ENCODE measurements at regions not wholly inside any gene's neighbourhood (a gene's known extent, or its start where the extent isn't known, plus 50 kb on each side); places are given as distances from the start of the nearest gene placed in this dataset.

- DNase-seq (ENCODE audit: low read depth in 2 of 3, low spot score in 1 of 3) = no peak
Observed at GRCh38 chr2:861655-862354, 88.8 kb upstream of the SNTG2 start.

GRCh38 chr2:860259-860855 is 90.3 kb upstream of the SNTG2 start:
- DNase-seq (ENCODE audit: low read depth in 2 of 3, low spot score in 1 of 3) = no peak

GRCh38 chr2:858646-859045 is 92.0 kb upstream of the SNTG2 start:
- no peak for DNase-seq (ENCODE audit: low read depth in 2 of 3, low spot score in 1 of 3)

- no peak for DNase-seq (ENCODE audit: low read depth in 2 of 3, low spot score in 1 of 3)
Observed at GRCh38 chr2:857937-858336, 92.7 kb upstream of the SNTG2 start.

GRCh38 chr2:857081-857480 is 93.6 kb upstream of the SNTG2 start:
- no peak for DNase-seq (ENCODE audit: low read depth in 2 of 3, low spot score in 1 of 3)

- no peak for DNase-seq (ENCODE audit: low read depth in 2 of 3, low spot score in 1 of 3)
Observed at GRCh38 chr2:856456-856855, 94.2 kb upstream of the SNTG2 start.

- DNase-seq (ENCODE audit: low read depth in 2 of 3, low spot score in 1 of 3) = no peak
Observed at GRCh38 chr2:856041-856440, 94.6 kb upstream of the SNTG2 start.

GRCh38 chr2:855177-855576 is 95.5 kb upstream of the SNTG2 start:
- no peak for DNase-seq (ENCODE audit: low read depth in 2 of 3, low spot score in 1 of 3)

- DNase-seq (ENCODE audit: low read depth in 2 of 3, low spot score in 1 of 3) = peak; percentile 12 to 28 (median 17)
Observed at GRCh38 chr2:854460-854859, 96.2 kb upstream of the SNTG2 start.

GRCh38 chr2:853203-853870 is 97.3 kb upstream of the SNTG2 start:
- DNase-seq (ENCODE audit: low read depth in 2 of 3, low spot score in 1 of 3) = no peak

GRCh38 chr2:852168-852567 is 98.5 kb upstream of the SNTG2 start:
- DNase-seq (ENCODE audit: low read depth in 2 of 3, low spot score in 1 of 3) = no peak

- DNase-seq (ENCODE audit: low read depth in 2 of 3, low spot score in 1 of 3) = no peak
Observed at GRCh38 chr2:851680-852079, 99.0 kb upstream of the SNTG2 start.

- DNase-seq (ENCODE audit: low read depth in 2 of 3, low spot score in 1 of 3) = no peak
Observed at GRCh38 chr2:851078-851477, 99.6 kb upstream of the SNTG2 start.

GRCh38 chr2:850429-850828 is 100.2 kb upstream of the SNTG2 start:
- DNase-seq (ENCODE audit: low read depth in 2 of 3, low spot score in 1 of 3) = no peak

GRCh38 chr2:848099-848498 is 102.5 kb upstream of the SNTG2 start:
- DNase-seq (ENCODE audit: low read depth in 2 of 3, low spot score in 1 of 3) = no peak

GRCh38 chr2:847669-848068 is 103.0 kb upstream of the SNTG2 start:
- no peak for DNase-seq (ENCODE audit: low read depth in 2 of 3, low spot score in 1 of 3)

- DNase-seq (ENCODE audit: low read depth in 2 of 3, low spot score in 1 of 3) = no peak
Observed at GRCh38 chr2:844715-845114, 105.9 kb upstream of the SNTG2 start.

GRCh38 chr2:842151-842803 is 108.4 kb upstream of the SNTG2 start:
- DNase-seq (ENCODE audit: low read depth in 2 of 3, low spot score in 1 of 3) = no peak

GRCh38 chr2:841036-841435 is 109.6 kb upstream of the SNTG2 start:
- no peak for DNase-seq (ENCODE audit: low read depth in 2 of 3, low spot score in 1 of 3)

GRCh38 chr2:834233-834632 is 116.4 kb upstream of the SNTG2 start:
- no peak for DNase-seq (ENCODE audit: low read depth in 2 of 3, low spot score in 1 of 3)

- no peak for DNase-seq (ENCODE audit: low read depth in 2 of 3, low spot score in 1 of 3)
Observed at GRCh38 chr2:833180-833579, 117.5 kb upstream of the SNTG2 start.

GRCh38 chr2:832635-833034 is 118.0 kb upstream of the SNTG2 start:
- no peak for DNase-seq (ENCODE audit: low read depth in 2 of 3, low spot score in 1 of 3)

Data from stimulated activated CD4-positive, alpha-beta T cell treated with anti-CD3 and anti-CD28 coated beads, Interleukin-12 subunit alpha, Interleukin-12 subunit beta, amount 100 ng/mL, for 48 hours (primary cell).